Right lobe of liver (tissue), 6 donors: ENCODE measurements at regions not wholly inside any gene's neighbourhood (a gene's known extent, or its start where the extent isn't known, plus 50 kb on each side); places are given as distances from the start of the nearest gene placed in this dataset.
A peak's percentile ranks its signal among the peaks of the same experiment; 100 is the strongest.

ENCODE experiments used
- ATAC-seq, 4 donors: fragments of 200-7000 bp; cut with Tn5 transposase; one replicate each; pipeline ENCODE4 v1.9.1; 2020; ENCODE audit warnings: mild to moderate bottlenecking in 4 of 4, moderate library complexity in 4 of 4
- DNase-seq, 3 donors: peaks; one replicate each; pipeline ENCODE4 v3.0.0-alpha.2; 2020
- H3K27ac ChIP-seq, 3 donors: fragments of 200-600 bp; one replicate each; pipeline ENCODE4 v1.8.0; 2022
- H3K27me3 ChIP-seq, 2 donors: fragments of 200-600 bp; one replicate each; pipeline ENCODE4 v1.8.0; 2022
- H3K36me3 ChIP-seq, 4 donors: fragments of 200-600 bp; sonication (generic) in 1 of 4; one replicate each; pipeline versions ENCODE4 v1.5.1 to v1.8.0; 2017 to 2022; ENCODE audit warnings: control low read depth in 1 of 4
- H3K4me1 ChIP-seq, 4 donors: fragments of 200-600 bp; sonication (generic) in 1 of 4; one replicate each; pipeline versions ENCODE4 v1.5.1 to v1.8.0; 2017 to 2022; ENCODE audit warnings: control low read depth in 1 of 4
- H3K4me3 ChIP-seq, 3 donors: fragments of 200-600 bp; one replicate each; pipeline ENCODE4 v1.8.0; 2022
- H3K9me3 ChIP-seq, 4 donors: fragments of 200-600 bp; sonication (generic) in 1 of 4; one replicate each; pipeline versions ENCODE4 v1.5.1 to v1.8.0; 2017 to 2022; ENCODE audit warnings: control low read depth in 1 of 4
- CTCF ChIP-seq, 4 donors: fragments of 200-600 bp in 3 of 4; fragments of 450-650 bp in 1 of 4; IDR thresholded peaks; one replicate each; pipeline versions ENCODE4 v1.5.1 to v1.8.0; 2016 to 2022; ENCODE audit warnings: antibody characterized with exemption in 4 of 4, mild to moderate bottlenecking in 2 of 4
- POLR2A ChIP-seq: fragments of 450-650 bp; IDR thresholded peaks from one replicate; pipeline ENCODE4 v1.6.1; 2017; ENCODE audit warnings: antibody characterized with exemption, mild to moderate bottlenecking
- WGBS: methylation state at CpG from one replicate; pipeline ENCODE4 v1.1.6; 2018; ENCODE audit warnings: low coverage, low lambda C conversion rate; ENCODE audit not compliant: insufficient coverage; ENCODE audit errors: missing lambda C conversion rate; 5-methylcytosine and 5-hydroxymethylcytosine counted together
- intact Hi-C, 2 donors: fragments of 100-400 bp; cut with DNase I; formaldehyde crosslinking; loops; one replicate each; pipeline versions ENCODE4 v1.11.2 to v1.14.1; 2022
- donor health status: DM: no; HTN: yes; CAD: no.
- donor health status: DM: no; HTN: no; CAD: no.
- donor health status: DM: no; HTN: no; CAD: no.
- donor health status: DM: no; HTN: yes; CAD: no.
- donor health status: DM: no; HTN: yes; CAD: no.

GRCh38 chr14:96638041-96638855 lies 136.1 kb downstream of the PAPOLA start:
- DNase-seq (peak in 1 of 3 donors; percentile 29), ATAC-seq (no peak)
- intact Hi-C loops: no loop called here
- H3K36me3 ChIP-seq: no peaks in the 10 kb centered on the region
- H3K4me3 ChIP-seq: no peak overlapping the region
- no peaks in the 10 kb centered on the region for H3K9me3 ChIP-seq
- H3K4me1 ChIP-seq: no peaks in the 10 kb centered on the region
- TF ChIP-seq POLR2A (no peak), CTCF (IDR thresholded peaks at IDR 0.05) (no peak)
- H3K27me3 ChIP-seq: no peaks in the 10 kb centered on the region
- no peak overlapping the region for H3K27ac ChIP-seq
- WGBS: 38% methylated on average over 3 of the region's 12 CpGs

GRCh38 chr14:96639550-96639949 lies 137.4 kb downstream of the PAPOLA start:
- Histone ChIP-seq H3K4me1 (no peaks in the 10 kb centered on the region), H3K4me3 (no peak overlapping the region), H3K27me3 (no peaks in the 10 kb centered on the region), H3K27ac (no peak overlapping the region), H3K36me3 (no peaks in the 10 kb centered on the region), H3K9me3 (no peaks in the 10 kb centered on the region)
- TF ChIP-seq POLR2A (no peak), CTCF (IDR thresholded peaks at IDR 0.05) (no peak)
- intact Hi-C loops: no loop called here
- 91% methylated on average over 6 of the region's 8 CpGs for WGBS
- peak in 1 of 3 donors; percentile 31 for DNase-seq
- ATAC-seq: no peak

- no peak overlapping the region for H3K4me3 ChIP-seq
- no peaks in the 10 kb centered on the region for H3K36me3 ChIP-seq
- H3K27me3 ChIP-seq: no peaks in the 10 kb centered on the region
- H3K9me3 ChIP-seq: no peaks in the 10 kb centered on the region
- ATAC-seq: peak in 1 of 4 donors; percentile 12
- TF ChIP-seq CTCF (IDR thresholded peaks at IDR 0.05) (no peak), POLR2A (no peak)
- WGBS: 18% methylated on average over 2 of the region's 5 CpGs
- DNase-seq: no peak
- no peaks in the 10 kb centered on the region for H3K4me1 ChIP-seq
- intact Hi-C loops: no loop called here
- no peak overlapping the region for H3K27ac ChIP-seq
These were observed 146.5 kb downstream of the PAPOLA start for GRCh38 chr14:96648506-96649326.

- H3K4me1 ChIP-seq: no peaks in the 10 kb centered on the region
- TF ChIP-seq CTCF (IDR thresholded peaks at IDR 0.05) (no peak), POLR2A (no peak)
- H3K36me3 ChIP-seq: no peaks in the 10 kb centered on the region
- peak in 1 of 4 donors; percentile 22 for ATAC-seq
- H3K4me3 ChIP-seq: no peak overlapping the region
- 38% methylated on average over 1 of the region's 2 CpGs for WGBS
- H3K27me3 ChIP-seq: no peaks in the 10 kb centered on the region
- no peak for DNase-seq
- intact Hi-C loops: no loop called here
- no peaks in the 10 kb centered on the region for H3K9me3 ChIP-seq
- no peak overlapping the region for H3K27ac ChIP-seq
These were observed 147.1 kb downstream of the PAPOLA start for GRCh38 chr14:96649327-96649601.
